ENCODE measurements at regions not wholly inside any gene's neighbourhood (a gene's known extent, or its start where the extent isn't known, plus 50 kb on each side); places are given as distances from the start of the nearest gene placed in this dataset.

DNA sequence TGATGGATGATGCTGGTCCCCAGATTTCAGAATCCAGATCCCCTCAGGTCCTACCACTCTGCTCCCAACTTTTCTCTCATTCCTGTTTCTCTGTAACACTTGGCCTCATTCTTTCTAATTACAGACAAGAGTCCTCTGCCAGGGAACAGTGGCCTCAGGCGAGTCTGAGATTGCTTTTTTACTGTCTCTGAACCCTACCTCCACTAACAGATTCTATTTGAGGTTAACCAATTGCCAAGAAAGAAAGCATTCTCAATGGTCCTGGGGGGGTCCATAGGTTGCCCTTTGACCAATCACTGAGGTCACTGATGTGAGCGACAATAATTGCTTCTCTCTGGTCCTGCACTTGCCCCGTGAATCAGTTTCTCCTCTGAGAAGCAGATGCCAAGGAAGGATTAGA lies 145.2 kb upstream of the TMEM108 start:
- no peak for DNase-seq

DNA sequence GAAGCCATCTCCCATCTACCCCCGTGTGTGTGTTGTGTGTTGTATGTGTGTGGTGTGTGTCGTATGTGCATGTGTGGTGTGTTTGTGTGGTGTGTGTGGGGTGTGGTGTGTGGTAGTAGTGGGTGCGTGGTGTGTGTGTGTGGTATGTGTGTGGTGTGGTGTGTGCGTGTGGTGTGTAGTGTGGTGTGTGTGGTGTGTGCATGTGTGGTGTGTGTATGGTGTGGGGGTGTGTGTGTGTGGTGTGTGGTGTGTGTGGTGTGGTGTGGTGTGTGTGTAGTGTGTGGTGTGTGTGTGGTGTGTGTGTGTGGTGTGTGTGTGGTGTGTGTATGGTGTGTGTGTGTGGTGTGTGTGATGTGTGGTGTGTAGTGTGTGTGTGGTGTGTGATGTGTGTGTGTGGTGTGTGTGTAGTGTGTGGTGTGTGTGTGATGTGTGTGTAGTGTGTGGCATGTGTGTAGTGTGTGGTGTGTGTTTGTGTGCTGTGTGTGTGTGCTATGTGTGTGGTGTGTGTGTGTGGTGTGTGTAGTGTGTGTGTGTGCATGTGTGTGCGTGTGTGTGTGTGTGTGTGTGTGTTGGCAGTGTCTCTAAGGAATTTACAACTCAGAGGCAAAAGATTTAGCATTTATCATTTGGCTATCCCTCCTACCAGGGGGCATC lies 156.3 kb upstream of the TMEM108 start:
- DNase-seq = no peak

DNA sequence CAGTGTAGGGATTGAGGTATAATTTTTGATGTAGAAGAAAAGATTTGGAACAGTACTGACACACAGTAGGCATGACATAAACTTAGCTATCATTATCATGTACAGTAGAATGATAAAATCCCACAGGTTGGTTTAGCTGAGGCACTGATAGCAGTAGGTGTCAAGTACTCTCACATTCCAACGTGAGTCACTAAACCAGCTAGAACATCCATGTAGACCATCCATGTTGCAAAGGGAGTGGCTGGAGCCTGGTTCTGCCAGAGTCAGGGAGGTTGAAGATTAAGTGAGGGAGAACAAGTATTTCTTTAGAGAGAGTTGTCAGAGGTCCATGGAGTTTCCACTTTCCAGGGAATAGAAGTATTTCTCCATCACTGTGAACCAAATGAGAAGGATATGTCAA lies 157.2 kb upstream of the TMEM108 start:
- DNase-seq = no peak

DNA sequence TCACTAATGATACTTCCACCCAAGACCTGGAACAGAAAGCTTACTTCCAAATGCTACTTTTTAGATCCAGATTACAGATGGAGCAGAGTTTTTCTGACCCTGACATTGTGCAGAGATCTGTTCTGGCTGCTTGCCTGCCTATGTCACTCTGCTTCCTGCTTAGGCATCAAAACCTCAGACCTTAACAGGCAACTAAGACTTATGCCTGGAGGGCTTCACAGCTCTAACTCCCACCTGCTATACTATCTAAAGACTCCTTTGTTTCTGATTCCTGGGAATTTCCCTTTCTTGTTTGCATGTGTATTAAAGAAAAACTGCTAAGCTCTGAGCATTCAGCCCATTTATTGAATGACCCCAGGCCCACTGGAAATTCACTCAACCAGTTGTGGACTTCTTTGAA lies 157.4 kb upstream of the NPHP3 start:
- no peak for DNase-seq

DNA sequence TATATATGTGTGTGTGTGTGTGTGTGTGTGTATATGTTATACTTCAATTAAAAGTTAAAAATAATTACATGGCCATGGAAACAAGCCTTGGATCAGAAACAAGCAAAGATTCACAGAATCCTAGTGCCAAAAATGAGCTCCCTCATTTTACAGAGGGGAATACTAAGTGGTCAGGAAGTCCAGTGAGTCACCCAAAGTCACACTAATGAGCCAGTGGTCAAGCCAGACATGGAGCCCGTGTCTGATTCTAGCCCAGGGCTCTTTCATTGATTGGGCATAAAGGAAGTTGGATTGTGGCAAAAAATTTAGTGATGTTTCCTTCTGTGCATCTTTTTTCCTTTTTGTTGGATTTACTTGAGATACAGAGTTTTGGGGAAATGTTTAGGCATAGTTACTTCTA lies 152.5 kb upstream of the NPHP3 start:
- DNase-seq = no peak

DNA sequence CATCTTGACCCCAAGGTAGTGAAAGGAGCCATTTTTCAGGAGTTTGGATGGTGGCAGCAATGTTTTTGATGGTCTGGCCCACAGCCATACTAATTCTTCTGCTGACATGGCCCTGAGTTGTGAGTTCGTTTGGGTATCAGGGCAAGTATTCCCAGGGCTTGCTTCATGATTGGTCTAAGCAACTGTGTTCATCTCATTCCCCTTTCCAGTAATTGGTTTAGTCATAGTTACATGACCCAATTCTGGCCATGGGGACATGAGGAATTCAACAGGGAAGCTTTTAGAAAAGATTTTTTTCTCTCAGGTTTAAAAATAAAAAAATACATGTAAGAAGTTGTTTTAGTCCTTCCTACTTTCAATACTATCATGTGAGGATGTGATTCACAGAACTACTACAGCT lies 150.5 kb upstream of the NPHP3 start:
- DNase-seq = no peak

DNA sequence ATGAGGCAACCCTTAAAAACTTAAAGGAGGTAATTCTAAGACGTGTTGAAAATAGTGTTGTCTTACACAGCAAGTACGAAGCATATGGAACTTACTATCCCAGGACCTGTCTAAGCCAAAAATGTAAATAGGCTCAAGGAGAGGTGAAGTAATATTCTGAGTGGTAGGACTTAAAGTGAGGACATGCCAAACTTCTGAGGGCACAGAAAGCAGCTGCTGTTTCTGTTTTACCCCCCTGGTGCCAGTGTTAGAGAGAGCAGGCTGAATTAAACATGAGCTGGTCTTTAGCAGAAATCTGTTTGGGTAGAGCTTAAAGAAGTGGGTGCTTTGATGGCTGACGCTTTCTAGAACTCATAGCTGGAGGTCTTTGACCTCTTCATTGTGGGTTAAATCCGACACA lies 149.7 kb upstream of the NPHP3 start:
- no peak for DNase-seq

DNA sequence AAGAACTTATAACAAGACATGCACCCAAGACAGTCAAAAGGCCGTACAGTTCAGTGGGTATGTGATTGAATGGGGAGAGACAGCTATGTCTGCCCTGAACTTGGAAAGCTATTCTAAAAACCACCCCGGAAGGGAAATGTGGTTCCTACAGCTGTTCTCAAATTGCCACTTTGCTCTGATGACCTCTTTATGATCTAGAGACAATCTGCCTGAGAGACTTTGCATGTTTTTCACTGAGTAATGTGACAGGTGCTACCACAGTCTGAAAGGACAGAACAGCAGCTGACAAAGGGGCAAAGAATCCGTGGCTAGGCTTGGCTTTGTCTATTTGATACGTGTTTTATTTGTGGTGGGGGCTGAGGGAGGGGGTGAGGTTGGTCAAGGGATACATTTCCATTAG lies 148.3 kb upstream of the NPHP3 start:
- DNase-seq = peak; percentile 34

DNA sequence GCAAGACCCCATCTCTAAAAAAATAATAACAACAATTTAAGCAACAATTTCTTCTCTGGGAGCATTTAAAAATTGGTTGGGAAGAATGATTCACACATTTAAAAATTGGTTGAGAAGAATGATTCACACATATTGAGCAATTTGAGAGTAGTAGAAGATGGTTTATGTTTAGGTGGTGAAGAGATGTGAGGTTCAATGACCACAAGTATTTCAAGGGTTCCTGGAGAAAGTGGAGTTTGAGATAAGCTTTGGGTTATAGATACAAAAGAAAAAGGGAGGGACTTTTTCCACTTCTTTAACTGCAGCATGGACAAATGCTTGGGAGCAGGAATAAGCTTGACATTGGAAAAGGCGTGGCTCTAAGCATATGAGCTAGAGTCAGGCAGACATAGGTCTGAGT lies 145.7 kb upstream of the NPHP3 start:
- DNase-seq = no peak

DNA sequence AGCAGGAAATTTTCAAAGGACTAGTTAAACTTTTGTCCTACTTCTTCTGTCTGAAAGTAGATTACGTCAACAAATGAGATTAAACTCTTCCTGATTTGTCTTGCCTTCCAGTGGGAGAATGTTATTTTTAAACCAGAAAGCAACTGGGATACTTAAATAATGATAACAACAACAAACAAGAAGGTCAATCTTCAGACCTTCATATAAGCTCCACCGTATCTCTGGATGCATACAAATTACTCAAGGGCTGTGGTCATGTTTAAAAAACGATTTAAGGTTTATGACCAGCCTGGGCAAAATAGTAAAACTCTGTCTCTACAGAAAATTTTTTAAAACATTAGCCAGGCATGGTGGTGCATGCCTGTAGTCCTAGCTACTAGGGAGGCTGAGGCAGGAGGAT lies 145.3 kb upstream of the NPHP3 start:
- DNase-seq = no peak

DNA sequence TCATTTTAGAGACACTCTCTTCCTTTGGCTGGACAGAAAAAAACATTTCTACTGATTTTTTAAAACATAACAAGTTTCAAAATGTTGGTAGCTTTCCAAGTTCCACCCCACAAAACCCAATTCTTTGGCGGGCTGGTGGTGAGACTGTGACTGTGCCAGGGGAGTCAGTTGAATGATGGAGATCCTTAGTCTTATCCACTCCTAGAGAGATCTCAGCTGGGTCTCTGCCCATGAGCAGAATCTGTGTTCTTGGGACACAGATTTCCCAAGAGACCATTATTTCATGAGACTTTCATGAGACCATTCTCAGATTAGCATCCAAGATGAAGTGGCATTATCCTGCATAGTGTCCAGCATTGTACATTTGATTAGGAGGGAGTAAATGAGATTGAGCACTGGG lies 135.1 kb upstream of the NPHP3 start:
- DNase-seq = no peak

DNA sequence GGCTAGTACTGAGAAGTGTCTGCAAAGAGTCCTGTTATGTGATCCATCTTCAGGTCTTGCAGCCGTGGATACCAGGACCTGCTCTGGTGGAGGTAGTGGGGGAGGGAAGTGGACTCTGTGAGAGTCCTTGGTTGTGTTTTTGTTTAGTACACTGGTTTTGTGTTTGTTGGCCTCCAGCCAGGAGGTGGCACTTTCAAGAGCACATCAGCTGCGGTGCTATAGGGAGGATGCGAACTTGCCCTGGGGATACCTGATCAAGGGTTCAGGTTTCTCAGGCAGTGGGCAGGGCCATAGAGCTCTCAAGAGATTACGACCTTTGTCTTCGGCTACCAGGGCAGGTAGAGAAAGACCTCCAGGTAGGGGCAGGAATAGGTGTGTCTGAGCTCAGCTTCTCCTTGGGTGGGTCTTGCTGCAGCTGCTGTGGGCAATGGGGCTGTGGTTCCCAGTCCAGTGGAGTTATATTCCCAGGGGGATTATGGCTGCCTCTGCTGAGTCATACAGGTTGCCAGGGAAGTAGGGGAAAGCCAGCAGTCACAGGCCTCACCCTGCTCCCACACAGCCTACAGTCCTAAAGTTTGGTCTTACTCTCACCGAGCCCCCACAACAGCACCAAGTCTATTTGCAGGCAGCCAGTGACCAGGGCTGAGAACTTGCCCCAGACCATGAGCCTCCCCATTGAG lies 132.8 kb upstream of the NPHP3 start:
- no peak for DNase-seq

DNA sequence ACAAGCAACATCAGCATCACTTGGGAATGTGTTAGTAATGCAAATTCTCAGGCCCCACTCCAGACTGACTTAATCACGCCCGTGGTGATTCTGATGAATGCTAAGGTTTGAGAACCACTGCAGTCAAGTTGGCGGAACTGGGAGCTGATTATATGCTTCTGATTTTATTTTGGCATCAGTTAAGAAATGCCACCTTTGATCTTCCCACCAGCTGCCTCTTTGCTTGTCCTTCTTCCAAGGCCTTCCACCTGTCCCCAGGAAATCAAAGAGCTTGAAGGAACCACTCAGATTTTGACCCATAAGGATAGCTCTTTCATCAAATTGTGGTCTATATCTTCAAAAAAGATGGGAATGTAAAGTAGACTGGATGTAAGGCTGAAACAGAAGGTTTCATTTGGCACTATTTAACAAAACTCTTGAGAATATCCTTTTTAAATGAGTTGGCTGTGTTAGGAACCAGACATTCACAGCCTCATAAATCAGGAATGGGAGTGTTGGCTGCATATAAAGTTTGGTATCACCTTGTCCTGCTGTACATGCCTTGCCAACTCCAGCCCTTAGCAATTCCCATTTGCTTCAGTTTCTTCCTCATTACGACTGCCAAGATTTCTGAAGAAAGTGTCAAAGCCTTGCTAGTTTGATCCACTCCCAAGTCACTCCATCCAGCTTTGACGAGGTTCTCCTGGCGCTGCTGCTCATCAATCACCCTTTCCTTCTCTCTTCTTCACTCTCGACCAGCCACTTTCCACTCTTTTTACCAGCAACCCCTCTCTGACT lies 125.8 kb upstream of the NPHP3 start:
- no peak for DNase-seq

DNA sequence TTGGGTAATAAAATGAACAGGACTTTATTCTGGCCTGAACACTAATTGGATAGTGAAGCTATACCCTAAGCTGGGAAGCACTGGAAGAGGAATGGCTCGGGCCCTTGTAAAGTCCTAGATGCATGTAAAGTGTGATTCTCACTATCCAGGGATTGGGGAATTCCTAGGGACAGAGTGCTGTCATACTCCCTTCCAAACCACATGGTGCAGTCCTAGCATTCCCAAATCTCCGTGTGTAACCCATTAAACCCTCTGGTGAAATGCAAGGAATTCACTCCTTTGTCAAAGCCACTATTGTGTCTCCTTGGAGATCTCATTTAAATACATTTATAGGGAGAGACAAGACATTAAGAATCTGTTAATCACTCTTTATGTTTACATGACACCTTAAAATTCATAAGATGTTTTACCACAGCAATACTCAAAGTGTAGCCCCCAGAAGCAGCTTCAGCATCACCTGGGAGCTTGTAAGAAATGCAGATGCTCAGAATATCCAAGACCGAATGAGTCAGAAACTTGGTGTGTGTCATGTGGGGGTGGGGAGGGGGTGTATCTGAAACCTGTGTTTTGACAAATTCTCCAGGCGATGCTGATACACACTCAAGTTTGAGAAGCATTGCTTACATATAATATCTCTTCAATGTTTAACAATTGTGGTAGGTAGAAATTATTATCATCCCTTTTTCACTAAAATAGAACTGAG lies 121.8 kb upstream of the NPHP3 start:
- DNase-seq = no peak

DNA sequence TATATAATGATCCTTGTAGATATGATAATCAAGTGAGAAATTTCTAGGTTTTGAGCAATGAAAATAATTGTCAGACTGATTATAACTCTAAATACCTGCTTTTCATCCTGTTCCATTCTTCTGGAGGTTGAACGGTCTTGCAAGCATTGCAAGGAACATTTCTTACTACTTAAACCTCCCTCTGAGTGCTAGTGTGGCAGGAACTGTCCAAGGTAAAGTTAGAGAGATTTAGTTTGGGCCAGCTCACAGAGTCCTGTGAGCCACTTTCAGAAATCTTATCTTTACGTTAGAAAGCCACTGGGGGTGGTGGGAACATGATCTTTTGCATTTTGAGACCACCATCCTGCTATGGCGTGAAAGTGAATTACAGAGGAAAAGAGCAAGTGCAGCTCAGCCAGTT lies 121.1 kb upstream of the NPHP3 start:
- DNase-seq = no peak

DNA sequence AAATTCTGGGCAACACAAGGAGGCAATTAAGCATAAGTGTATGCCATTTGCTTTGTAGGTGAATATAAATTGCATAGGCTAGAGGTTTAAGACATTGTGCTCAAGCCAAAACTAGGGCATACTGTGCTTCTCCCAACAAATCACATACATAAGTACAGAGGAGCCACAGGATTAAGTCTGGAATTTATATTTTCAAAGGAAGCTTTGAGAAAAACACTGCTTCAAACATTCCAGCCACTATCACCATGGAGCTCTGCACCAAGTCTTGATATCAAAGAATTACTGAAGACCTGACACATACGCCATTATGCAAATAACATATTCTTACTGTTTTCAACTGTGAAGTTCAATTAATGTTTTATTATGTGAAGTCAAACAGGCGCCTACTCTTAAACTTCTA lies 119.4 kb upstream of the NPHP3 start:
- no peak for DNase-seq

DNA sequence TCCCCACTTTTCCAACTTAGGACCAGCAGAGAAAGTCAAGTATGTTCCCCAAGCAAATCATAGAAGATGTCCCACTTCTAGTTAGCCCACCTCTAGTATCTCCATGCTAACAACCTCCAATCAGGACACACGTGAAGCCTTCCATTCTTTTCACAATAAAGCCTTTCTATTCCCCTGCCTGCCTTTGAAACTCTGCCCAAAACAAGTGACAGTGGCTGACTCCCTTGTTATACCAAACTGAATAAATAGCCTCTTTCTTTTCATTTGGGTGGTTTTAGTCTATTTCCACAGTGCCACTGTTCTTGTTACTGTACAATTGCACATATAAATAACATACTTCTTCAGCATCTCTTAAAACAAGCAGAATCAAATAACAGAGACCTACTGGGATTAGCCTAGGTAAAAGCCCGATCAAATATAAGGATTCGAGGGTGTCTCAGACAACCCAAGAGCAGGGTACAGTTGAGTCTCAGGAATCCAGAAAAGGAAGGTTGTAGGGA lies 118.0 kb upstream of the NPHP3 start:
- no peak for DNase-seq

DNA sequence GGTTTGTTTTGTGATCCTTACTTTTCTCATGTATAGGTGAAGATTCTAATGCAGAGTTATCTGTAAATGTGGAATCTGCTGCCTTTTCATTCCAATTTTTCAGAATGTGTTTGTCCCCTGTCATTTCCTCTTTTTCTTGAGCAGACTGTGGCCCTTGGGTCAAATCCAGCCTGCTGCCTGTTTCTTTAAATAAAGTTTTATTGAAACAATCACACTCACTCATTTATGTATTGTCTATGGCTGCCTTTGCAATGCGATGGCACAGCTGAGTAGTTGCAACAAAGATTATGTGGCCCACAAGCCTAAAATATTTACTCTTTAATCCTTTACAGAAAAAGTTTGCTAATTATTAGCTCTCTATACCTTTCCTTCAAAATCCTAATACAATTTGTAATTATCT lies 116.3 kb upstream of the NPHP3 start:
- no peak for DNase-seq

DNA sequence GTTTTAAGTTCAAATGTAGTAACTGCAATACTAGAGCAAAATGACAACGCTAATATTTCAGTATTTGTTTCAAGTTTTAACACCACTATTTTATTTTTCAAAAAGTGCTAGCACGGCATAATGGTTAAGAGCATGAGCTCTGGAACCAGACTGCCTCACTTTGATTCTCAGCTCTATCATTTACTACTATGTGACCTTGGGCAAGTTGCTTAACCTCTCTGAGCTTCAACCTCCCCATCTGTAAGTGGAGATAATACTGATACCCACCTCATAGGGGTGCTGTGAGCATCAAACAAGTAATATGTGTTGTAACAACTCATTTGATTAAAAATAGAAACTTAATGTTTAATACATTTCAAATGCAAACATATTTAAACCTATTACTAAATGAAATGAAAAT lies 115.4 kb upstream of the NPHP3 start:
- no peak for DNase-seq

DNA sequence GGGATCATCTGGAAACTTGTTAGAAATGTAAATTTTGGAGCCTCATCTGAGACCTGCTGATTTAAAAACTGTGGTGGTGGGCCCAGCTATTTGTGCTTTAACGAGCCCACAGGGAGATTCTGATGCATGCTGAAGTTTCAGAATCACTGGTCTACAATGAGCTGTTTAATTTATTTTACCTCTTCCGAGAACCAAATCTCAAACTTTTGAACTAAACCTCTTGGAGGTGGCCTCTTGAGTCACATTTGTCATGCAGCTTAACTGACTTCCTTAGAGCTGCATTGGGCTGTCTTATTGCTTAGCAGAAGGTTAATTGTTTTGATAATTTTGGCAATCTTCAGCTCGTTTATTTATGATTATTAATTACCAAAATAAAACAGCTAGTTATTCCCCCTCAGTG lies 112.1 kb upstream of the NPHP3 start:
- no peak for DNase-seq

DNA sequence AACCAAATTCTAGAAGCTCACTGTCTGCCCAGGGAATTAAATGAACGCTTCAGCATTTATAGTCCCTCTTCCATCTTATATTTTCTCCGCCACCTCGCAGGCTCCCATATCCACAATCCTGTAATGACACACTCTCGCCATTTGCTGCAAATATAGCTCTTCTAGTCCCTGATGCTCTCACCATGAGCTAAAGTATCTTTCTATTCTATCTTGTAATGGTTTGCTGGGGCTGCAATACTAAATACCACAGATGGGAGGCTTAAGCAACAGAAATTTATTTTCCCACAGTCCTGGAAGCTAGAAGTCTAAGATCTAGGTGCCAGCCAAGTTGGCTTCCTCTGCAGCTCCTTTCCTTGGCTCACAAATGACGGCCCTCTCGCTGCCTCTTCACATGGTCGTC lies 106.9 kb upstream of the NPHP3 start:
- DNase-seq = no peak

DNA sequence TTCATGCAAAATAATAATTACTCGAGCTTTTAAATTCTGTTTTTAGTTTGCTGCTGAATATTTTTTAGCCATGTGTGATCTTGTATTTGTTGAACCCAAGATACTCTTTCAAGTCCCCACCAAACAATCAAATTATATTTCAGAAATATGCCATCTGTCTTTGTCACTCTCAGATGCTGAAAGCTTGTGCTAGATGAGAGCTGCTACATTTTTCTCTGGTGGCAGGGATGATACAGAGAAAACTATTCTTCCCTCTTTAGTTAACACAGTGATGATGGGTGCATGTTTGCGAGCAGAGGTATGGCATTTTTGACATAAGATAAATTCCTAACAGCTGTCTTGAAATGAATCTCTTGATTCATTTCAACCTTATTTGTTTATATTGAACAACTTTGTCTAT lies 100.6 kb upstream of the NPHP3 start:
- no peak for DNase-seq

DNA sequence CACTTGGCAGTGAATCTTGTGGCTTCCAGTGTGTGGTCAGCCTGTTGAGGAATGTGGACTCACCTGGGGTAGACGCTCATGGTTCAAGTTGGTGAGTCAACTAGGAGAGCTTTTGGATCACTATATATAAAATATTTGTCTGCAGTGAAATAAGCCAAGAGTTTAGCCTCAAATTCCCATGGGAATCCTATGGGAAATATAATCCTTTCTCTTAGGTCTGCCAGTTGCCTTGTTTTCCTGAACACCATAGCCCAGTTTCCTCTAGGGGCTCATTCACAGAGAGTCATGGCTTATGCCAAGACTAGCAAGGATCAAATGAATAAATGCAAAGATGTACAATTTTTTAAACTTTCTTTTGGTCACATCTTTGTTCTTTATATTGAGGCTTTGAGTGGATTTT lies 100.1 kb upstream of the NPHP3 start:
- no peak for DNase-seq

DNA sequence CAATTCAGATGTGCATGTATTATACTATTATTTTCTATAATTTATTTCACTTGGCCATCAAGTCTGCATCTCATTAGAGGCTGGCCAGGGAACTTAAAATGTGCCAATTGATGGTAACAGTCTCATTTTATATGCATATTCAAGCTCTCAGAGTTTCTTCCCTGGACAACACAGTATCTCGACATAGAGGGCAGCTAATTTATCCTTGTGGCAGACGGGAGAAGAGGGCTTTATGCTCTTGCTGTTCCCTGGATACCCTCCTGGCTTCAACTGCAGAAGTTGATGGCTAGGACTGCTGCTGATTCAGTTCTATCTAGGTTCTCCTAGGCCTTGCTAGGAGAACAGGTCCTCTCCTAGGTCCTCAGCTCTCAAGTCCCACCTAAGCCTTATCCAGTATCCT lies 99.1 kb upstream of the NPHP3 start:
- no peak for DNase-seq

Measured in NCI-H510A treated with DMSO at 0.1 percent for 48 hours (cell line).